Endothelial cell of umbilical vein (primary cell): ENCODE measurements at regions not wholly inside any gene's neighbourhood (a gene's known extent, or its start where the extent isn't known, plus 50 kb on each side); places are given as distances from the start of the nearest gene placed in this dataset.

Experiments used
- BruUV-seq: library from RNA; stranded (reverse); fragments of 400-500 nt; replicated peaks from 2 replicates; lab custom pipeline; 2021; lab: Mats Ljungman, UMichigan
- CTCF ChIA-PET: fragments of 300-600, 350-600 bp; sonication (Branson Sonifier 250); formaldehyde crosslinking; loops from one replicate; lab custom pipeline; 2021; ENCODE audit warnings: antibody characterized with exemption, inconsistent platforms; lab: Charles Lee
- POLR2A ChIA-PET: fragments of 300-600, 350-600 bp; sonication (Branson Sonifier 250); formaldehyde crosslinking; loops from one replicate; lab custom pipeline; 2021; ENCODE audit warnings: antibody characterized with exemption, inconsistent platforms; lab: Charles Lee
- DNase-seq: peaks from one replicate; pipeline ENCODE4 v3.0.0-alpha.2; 2011; ENCODE audit warnings: low read depth, low spot score
- FAIRE-seq: peaks from 2 replicates; lab custom pipeline; 2011; peaks lifted over from hg19 to GRCh38; lab: Jason Lieb, UNC
- H2AFZ ChIP-seq: 2 replicates; pipeline ENCODE4 v1.6.0; 2012; ENCODE audit warnings: low read depth, low read length, control low read depth, inconsistent platforms
- H3K27ac ChIP-seq: 2 replicates; pipeline ENCODE4 v1.5.1; 2011; ENCODE audit warnings: low read depth, mild to moderate bottlenecking, control low read depth, low read length, moderate library complexity; ENCODE audit not compliant: insufficient read depth
- H3K27me3 ChIP-seq, 2 experiments: 2 replicates each; pipeline versions ENCODE4 v1.6.0 to v1.6.1; 2011; ENCODE audit warnings: low read length in 2 of 2, mixed read lengths in 1 of 2; ENCODE audit not compliant: control insufficient read depth in 2 of 2, insufficient read depth in 2 of 2
- H3K36me3 ChIP-seq, 2 experiments: 2 replicates in 1 of 2; 3 replicates in 1 of 2; pipeline ENCODE4 v1.5.1; 2011; ENCODE audit warnings: low read length in 2 of 2, mild to moderate bottlenecking in 1 of 2, moderate library complexity in 1 of 2; ENCODE audit not compliant: control insufficient read depth in 2 of 2, insufficient read depth in 2 of 2; ENCODE audit errors: extremely low read depth in 1 of 2
- H3K4me1 ChIP-seq: 3 replicates; pipeline ENCODE4 v1.5.1; 2011; ENCODE audit warnings: mild to moderate bottlenecking, low read length; ENCODE audit not compliant: control insufficient read depth, insufficient read depth; ENCODE audit errors: extremely low read depth
- H3K4me2 ChIP-seq: 2 replicates; pipeline ENCODE4 v1.6.1; 2011; ENCODE audit warnings: low read length, control low read depth, mixed read lengths; ENCODE audit not compliant: insufficient read depth
- H3K4me3 ChIP-seq, 3 experiments: fragments of 200-600 bp in 1 of 3; sonication (generic), shearing (Covaris generic) in 1 of 3; replicated peaks in 1 of 3; 2 replicates each; pipeline ENCODE4 v1.5.1; 2011 to 2016; ENCODE audit warnings: control low read depth in 3 of 3, low read length in 3 of 3, mild to moderate bottlenecking in 2 of 3, inconsistent platforms in 1 of 3, low read depth in 1 of 3, moderate library complexity in 1 of 3; ENCODE audit not compliant: insufficient read depth in 1 of 3
- H3K79me2 ChIP-seq: 2 replicates; pipeline ENCODE4 v1.6.0; 2012; ENCODE audit warnings: low read length, inconsistent platforms; ENCODE audit not compliant: control insufficient read depth, insufficient read depth
- H3K9ac ChIP-seq: replicated peaks from 2 replicates; pipeline ENCODE3; 2011; ENCODE audit warnings: low read length, control low read depth; ENCODE audit not compliant: insufficient read depth; ENCODE audit errors: extremely low read depth
- H3K9me1 ChIP-seq: replicated peaks from 3 replicates; pipeline ENCODE4 v1.6.0; 2011; ENCODE audit warnings: mild to moderate bottlenecking, low read length; ENCODE audit not compliant: control insufficient read depth, insufficient read depth; ENCODE audit errors: extremely low read depth
- H3K9me3 ChIP-seq: replicated peaks from 2 replicates; pipeline ENCODE4 v1.5.1; 2012; ENCODE audit warnings: low read length, inconsistent platforms; ENCODE audit not compliant: control insufficient read depth, insufficient read depth
- H4K20me1 ChIP-seq: replicated peaks from 2 replicates; pipeline ENCODE3; 2011; ENCODE audit warnings: mild to moderate bottlenecking, low read length; ENCODE audit not compliant: control insufficient read depth, insufficient read depth; ENCODE audit errors: extremely low read depth
- EZH2 ChIP-seq: IDR thresholded peaks from 2 replicates; pipeline ENCODE4 v1.6.1; 2012; ENCODE audit warnings: borderline replicate concordance, low read depth, mild to moderate bottlenecking, moderate library complexity, low read length, inconsistent platforms; ENCODE audit not compliant: severe bottlenecking
- FOS ChIP-seq: IDR thresholded peaks from 2 replicates; pipeline ENCODE4 v1.6.1; 2011; ENCODE audit warnings: mild to moderate bottlenecking, low read length, moderate library complexity, borderline replicate concordance; ENCODE audit not compliant: insufficient read depth
- GATA2 ChIP-seq: IDR thresholded peaks from 2 replicates; pipeline ENCODE4 v1.7.0; 2011; ENCODE audit warnings: low read depth, mild to moderate bottlenecking, moderate library complexity, mixed read lengths, low read length; ENCODE audit not compliant: insufficient read length, insufficient read depth
- JUN ChIP-seq: IDR thresholded peaks from 2 replicates; pipeline ENCODE4 v1.6.1; 2011; ENCODE audit warnings: borderline replicate concordance, low read depth; ENCODE audit not compliant: insufficient read length, insufficient read depth
- MYC ChIP-seq: IDR thresholded peaks from one replicate; pipeline ENCODE4 v1.6.1; 2011; ENCODE audit warnings: mild to moderate bottlenecking, low read depth, low read length
- POLR2A ChIP-seq: IDR thresholded peaks from 2 replicates; pipeline ENCODE4 v1.6.1; 2012; ENCODE audit warnings: low read depth, mild to moderate bottlenecking, control low read depth, low read length
- POLR2AphosphoS5 ChIP-seq: IDR thresholded peaks from 2 replicates; pipeline ENCODE4 v1.6.1; 2012; ENCODE audit warnings: low read depth, mild to moderate bottlenecking, control low read depth, low read length, moderate library complexity; ENCODE audit not compliant: insufficient read depth
- dilution Hi-C: fragments of 300-500 bp; cut with MboI; formaldehyde crosslinking; loops from one replicate; pipeline ENCODE4 v1.15.0; 2019; ENCODE audit warnings: low sequenced_read_pairs; ENCODE audit not compliant: extremely low pct_ligation_motif_present
- intact Hi-C: fragments of 100-400 bp; cut with micrococcal nuclease; formaldehyde crosslinking; loops from one replicate; pipeline ENCODE4 v1.10.0; 2022
- TF ChIP-seq, protein P1 (sequence below): IDR thresholded peaks from 2 replicates; pipeline ENCODE4 v1.6.1; 2011; ENCODE audit not compliant: insufficient read depth, insufficient read length
- TF ChIP-seq, protein P2 (sequence below), 2 donors: IDR thresholded peaks; 1 replicate in 1 of 2; 2 replicates in 1 of 2; pipeline ENCODE4 v1.5.1; 2011; ENCODE audit warnings: low read length in 2 of 2, mild to moderate bottlenecking in 2 of 2, moderate library complexity in 2 of 2, control low read depth in 1 of 2, inconsistent platforms in 1 of 2, low read depth in 1 of 2; ENCODE audit not compliant: insufficient read depth in 1 of 2; ENCODE audit errors: extremely low read depth in 1 of 2

DNA sequence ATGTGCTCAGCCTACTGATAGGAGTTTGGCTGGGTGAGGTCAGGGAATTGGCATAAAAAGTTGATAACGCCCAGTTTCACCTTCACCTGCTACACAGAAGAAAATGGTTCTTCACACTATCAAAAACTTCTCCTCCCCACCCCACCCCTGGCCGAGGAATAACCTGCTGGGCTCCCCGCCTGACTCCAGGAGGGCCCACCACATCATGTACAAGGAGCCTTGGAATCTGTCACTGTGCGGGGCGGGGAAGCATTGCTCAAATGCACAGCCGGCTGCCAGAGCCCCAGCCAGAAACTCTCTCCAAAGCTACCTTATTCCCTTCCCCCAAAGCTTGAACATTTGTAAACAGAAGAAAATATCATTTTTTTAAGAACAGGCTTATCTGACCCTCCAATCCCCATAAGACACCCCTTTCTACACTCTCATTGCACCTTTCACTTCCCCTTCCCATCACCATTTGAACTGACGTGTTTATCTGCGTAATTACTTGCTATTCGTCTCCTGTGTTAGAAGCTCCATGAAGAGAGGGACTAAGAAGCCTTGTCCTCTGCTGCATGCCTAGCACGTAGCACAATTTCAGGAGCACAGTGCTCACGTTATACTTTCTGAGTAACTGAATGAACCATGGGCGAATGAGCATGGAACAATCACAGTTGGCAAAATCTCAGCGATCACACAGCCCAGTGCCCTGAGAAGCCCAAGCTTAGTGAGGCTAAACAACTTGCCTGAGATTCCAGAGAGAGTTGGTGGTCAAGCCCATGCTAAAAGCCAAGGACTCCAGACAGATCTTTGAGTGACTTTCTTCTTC, 82.9 kb downstream of the HES1 start:
- Histone ChIP-seq H3K4me2 (no peak overlapping the region), H3K27ac (no peak overlapping the region), H3K9ac (no peak overlapping the region), H3K9me1 (no peaks in the 10 kb centered on the region), H3K36me3 (no peaks in the 10 kb centered on the region), H2AFZ (no peak overlapping the region), H3K4me1 (no peaks in the 10 kb centered on the region), H3K4me3 (no peak overlapping the region), H3K79me2 (no peaks in the 10 kb centered on the region), H3K27me3 (peaks cover 2 to 4% of the 10 kb centered on the region in 2 experiments), H3K9me3 (no peaks in the 10 kb centered on the region), H4K20me1 (no peaks in the 10 kb centered on the region)
- DNase-seq: no peak
- TF ChIP-seq POLR2AphosphoS5 (no peak), GATA2 (no peak), JUN (no peak), EZH2 (no peak), MYC (no peak), POLR2A (no peak), FOS (no peak)
- TF ChIP-seq, protein P1, sequence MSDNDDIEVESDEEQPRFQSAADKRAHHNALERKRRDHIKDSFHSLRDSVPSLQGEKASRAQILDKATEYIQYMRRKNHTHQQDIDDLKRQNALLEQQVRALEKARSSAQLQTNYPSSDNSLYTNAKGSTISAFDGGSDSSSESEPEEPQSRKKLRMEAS: no peak
- TF ChIP-seq, protein P2, sequence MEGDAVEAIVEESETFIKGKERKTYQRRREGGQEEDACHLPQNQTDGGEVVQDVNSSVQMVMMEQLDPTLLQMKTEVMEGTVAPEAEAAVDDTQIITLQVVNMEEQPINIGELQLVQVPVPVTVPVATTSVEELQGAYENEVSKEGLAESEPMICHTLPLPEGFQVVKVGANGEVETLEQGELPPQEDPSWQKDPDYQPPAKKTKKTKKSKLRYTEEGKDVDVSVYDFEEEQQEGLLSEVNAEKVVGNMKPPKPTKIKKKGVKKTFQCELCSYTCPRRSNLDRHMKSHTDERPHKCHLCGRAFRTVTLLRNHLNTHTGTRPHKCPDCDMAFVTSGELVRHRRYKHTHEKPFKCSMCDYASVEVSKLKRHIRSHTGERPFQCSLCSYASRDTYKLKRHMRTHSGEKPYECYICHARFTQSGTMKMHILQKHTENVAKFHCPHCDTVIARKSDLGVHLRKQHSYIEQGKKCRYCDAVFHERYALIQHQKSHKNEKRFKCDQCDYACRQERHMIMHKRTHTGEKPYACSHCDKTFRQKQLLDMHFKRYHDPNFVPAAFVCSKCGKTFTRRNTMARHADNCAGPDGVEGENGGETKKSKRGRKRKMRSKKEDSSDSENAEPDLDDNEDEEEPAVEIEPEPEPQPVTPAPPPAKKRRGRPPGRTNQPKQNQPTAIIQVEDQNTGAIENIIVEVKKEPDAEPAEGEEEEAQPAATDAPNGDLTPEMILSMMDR (IDR thresholded peaks at IDR 0.05; ENCODE audit: extremely low read depth in 1 of 2, insufficient read depth in 1 of 2, low read depth in 1 of 2, low read length in 2 of 2): no peak
- intact Hi-C loops (no loop called here), dilution Hi-C loops (no loop called here)
- no peak for FAIRE-seq
- ChIA-PET POLR2A (no interaction called here), CTCF (interaction anchor here (1.1 kb wide), 1 partner anchor 11 kb away, joined by 4 read pairs; no protein-coding TSS in a partner anchor)
- BruUV-seq: no TSS peak
